Kidney (tissue), 13 donors: ENCODE measurements at regions not wholly inside any gene's neighbourhood (a gene's known extent, or its start where the extent isn't known, plus 50 kb on each side); places are given as distances from the start of the nearest gene placed in this dataset.

ENCODE experiments used
- DNase-seq, 5 donors: peaks; one replicate each; pipeline ENCODE4 v3.0.0-alpha.2; 2013 to 2020
- FAIRE-seq: peaks from 2 replicates; lab custom pipeline; 2012; peaks lifted over from hg19 to GRCh38; lab: Jason Lieb, UNC
- H3K27ac ChIP-seq, 2 donors: one replicate each; pipeline ENCODE4 v1.7.0; 2013; ENCODE audit warnings: low read depth in 2 of 2, low read length in 2 of 2, inconsistent platforms in 1 of 2
- H3K27me3 ChIP-seq: one replicate; pipeline ENCODE4 v1.7.1; 2013; ENCODE audit warnings: low read length, inconsistent platforms; ENCODE audit not compliant: control insufficient read depth, insufficient read depth
- H3K36me3 ChIP-seq, 3 donors: one replicate each; pipeline versions ENCODE4 v1.7.0 to v1.7.1; 2013; ENCODE audit warnings: low read length in 3 of 3, control low read depth in 1 of 3, inconsistent platforms in 1 of 3; ENCODE audit not compliant: insufficient read depth in 3 of 3, control insufficient read depth in 2 of 3
- H3K4me1 ChIP-seq, 3 donors: one replicate each; pipeline versions ENCODE4 v1.7.0 to v1.7.1; 2013; ENCODE audit warnings: low read length in 3 of 3, inconsistent platforms in 1 of 3, low read depth in 1 of 3; ENCODE audit not compliant: control insufficient read depth in 2 of 3, insufficient read depth in 2 of 3
- H3K4me3 ChIP-seq, 3 donors: one replicate each; pipeline versions ENCODE4 v1.7.0 to v1.8.1; 2013; ENCODE audit warnings: low read length in 3 of 3, control low read depth in 1 of 3, inconsistent platforms in 1 of 3
- H3K9ac ChIP-seq, 3 donors: one replicate each; pipeline versions ENCODE4 v1.7.0 to v1.7.1; 2013; ENCODE audit warnings: low read length in 3 of 3, control low read depth in 1 of 3, inconsistent platforms in 1 of 3
- H3K9me3 ChIP-seq, 3 donors: one replicate each; pipeline versions ENCODE4 v1.7.0 to v1.7.1; 2013; ENCODE audit warnings: low read length in 3 of 3, control low read depth in 1 of 3, inconsistent platforms in 1 of 3; ENCODE audit not compliant: control insufficient read depth in 2 of 3, insufficient read depth in 1 of 3
- intact Hi-C: fragments of 100-400 bp; cut with DNase I; formaldehyde crosslinking; loops from one replicate; pipeline ENCODE4 v1.11.1; 2022
- TF ChIP-seq, protein P1 (sequence below): IDR thresholded peaks from 3 replicates; pipeline ENCODE4 v1.5.1; 2012; ENCODE audit warnings: mild to moderate bottlenecking, moderate library complexity, borderline replicate concordance; ENCODE audit not compliant: insufficient read depth; ENCODE audit errors: extremely low read depth
- donor health status: control.
- donor health status: control.
- donor health status: control.
- donor health status: control.
- donor health status: control.
- donor health status: DM: yes; HTN: yes; CAD: no.
- donor health status: Normal renal cell carcinoma (clear cell type).

DNA sequence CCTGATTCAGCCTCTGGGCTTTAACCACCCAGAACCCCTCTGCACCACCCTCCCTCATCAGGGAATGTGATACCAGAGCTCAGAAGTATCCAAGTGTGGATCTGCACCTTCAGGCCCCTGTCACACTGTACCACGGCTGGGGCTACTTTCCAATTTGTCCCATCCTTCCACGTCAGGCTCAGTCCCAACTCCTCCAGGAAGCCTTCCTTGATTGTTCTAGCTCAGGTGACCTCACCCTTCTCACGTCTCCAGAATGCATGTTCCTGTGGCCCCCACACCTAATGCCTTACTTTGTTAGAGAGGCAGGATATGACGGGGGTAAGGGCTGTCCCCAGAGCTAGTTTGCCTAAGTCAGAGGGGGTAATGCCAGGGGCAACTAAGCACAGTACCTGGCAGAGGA lies 134.3 kb downstream of the TFCP2L1 start:
- peaks cover 0 to 3% (median 0%) of the 10 kb centered on the region in 3 donors for H3K4me1 ChIP-seq
- TF ChIP-seq, protein P1, sequence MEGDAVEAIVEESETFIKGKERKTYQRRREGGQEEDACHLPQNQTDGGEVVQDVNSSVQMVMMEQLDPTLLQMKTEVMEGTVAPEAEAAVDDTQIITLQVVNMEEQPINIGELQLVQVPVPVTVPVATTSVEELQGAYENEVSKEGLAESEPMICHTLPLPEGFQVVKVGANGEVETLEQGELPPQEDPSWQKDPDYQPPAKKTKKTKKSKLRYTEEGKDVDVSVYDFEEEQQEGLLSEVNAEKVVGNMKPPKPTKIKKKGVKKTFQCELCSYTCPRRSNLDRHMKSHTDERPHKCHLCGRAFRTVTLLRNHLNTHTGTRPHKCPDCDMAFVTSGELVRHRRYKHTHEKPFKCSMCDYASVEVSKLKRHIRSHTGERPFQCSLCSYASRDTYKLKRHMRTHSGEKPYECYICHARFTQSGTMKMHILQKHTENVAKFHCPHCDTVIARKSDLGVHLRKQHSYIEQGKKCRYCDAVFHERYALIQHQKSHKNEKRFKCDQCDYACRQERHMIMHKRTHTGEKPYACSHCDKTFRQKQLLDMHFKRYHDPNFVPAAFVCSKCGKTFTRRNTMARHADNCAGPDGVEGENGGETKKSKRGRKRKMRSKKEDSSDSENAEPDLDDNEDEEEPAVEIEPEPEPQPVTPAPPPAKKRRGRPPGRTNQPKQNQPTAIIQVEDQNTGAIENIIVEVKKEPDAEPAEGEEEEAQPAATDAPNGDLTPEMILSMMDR = no peak

DNA sequence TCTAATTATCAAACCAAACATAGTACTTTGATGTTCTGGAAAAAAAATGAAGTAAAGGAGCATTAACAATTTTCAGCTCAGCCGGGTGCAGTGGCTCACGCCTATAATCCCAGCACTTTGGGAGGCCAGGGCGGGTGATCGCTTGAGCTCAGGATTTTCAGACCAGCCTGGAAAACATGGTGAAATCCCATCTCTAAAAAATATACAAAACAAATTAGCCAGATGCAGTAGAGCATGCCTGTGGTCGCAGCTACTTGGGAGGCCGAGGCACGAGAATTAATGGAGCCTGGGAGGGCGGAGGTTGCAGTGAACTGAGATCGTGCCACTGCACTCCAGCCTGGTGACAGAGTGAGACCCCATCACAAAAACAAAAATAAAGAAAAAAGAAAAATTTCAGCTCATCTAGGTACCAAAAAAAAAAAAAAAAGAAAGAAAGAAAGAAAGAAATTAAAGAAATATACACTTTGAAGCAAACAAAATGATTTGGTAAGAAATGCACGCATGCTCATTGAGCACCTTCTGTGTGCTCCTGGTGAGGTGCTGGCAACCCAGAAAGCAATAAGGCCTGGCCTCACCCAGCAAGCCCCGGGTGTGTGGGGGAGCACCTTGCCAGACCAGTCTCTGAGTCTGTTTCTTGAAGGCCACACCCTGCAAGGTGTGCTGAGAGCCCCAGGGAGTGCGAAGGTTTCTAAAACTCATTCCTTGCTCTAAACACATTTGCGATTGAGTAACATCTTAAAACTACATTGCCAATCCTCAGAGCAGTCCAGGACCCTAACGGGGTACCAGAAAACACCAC lies 133.5 kb downstream of the TFCP2L1 start:
- H3K36me3 ChIP-seq = no peaks in the 10 kb centered on the region
- DNase-seq (peak in 2 of 5 donors; percentile 23 to 83), FAIRE-seq (no peak)
- H3K4me1 ChIP-seq = peaks cover 0 to 3% (median 0%) of the 10 kb centered on the region in 3 donors
- TF ChIP-seq, protein P1 = no peak
- H3K9me3 ChIP-seq = no peaks in the 10 kb centered on the region
- intact Hi-C loops = no loop called here
- no peak overlapping the region for H3K9ac ChIP-seq
- H3K4me3 ChIP-seq = no peak overlapping the region
- H3K27me3 ChIP-seq = no peaks in the 10 kb centered on the region
- peak overlapping the region in 1 of 2 donors; percentile 16 for H3K27ac ChIP-seq

More for the DNA sequence above, 134.3 kb downstream of the TFCP2L1 start:
- Histone ChIP-seq H3K9me3 (no peaks in the 10 kb centered on the region), H3K27ac (no peak overlapping the region), H3K9ac (no peak overlapping the region), H3K27me3 (no peaks in the 10 kb centered on the region), H3K4me3 (no peak overlapping the region), H3K36me3 (no peaks in the 10 kb centered on the region)
- FAIRE-seq (no peak), DNase-seq (peak in 1 of 5 donors; percentile 31)
- intact Hi-C loops = no loop called here

DNA sequence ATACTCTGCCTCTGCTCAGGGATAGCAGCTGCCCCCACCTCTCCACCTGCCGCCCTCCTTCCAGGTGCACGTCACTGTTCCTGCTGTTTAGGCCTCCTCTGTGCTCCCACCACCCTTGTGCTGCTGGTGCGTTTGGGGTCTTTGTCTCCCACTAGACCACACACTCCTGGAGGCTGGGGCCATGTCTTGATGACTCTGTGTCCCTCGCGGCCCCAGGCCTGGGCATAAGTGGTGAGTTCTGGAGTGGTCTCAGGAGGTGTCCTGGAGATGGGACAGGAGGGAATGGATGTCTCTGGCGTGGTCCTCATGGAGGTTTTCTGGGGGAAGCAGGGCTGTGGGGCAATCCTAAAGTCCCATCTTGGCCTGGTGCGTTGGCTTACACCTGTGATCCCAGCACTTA lies 132.1 kb downstream of the TFCP2L1 start:
- intact Hi-C loops = no loop called here
- no peak overlapping the region for H3K4me3 ChIP-seq
- H3K27me3 ChIP-seq = no peaks in the 10 kb centered on the region
- peaks cover 0 to 5% (median 3%) of the 10 kb centered on the region in 3 donors for H3K9me3 ChIP-seq
- no peak overlapping the region for H3K9ac ChIP-seq
- FAIRE-seq (no peak), DNase-seq (peak in 1 of 5 donors; percentile 44)
- no peaks in the 10 kb centered on the region for H3K36me3 ChIP-seq
- H3K4me1 ChIP-seq = peaks cover 0 to 3% (median 0%) of the 10 kb centered on the region in 3 donors
- no peak overlapping the region for H3K27ac ChIP-seq
- TF ChIP-seq, protein P1 = no peak
